ELF-1 (cell line): ENCODE measurements at regions not wholly inside any gene's neighbourhood (a gene's known extent, or its start where the extent isn't known, plus 50 kb on each side); places are given as distances from the start of the nearest gene placed in this dataset.
"Not testable (repeated sequence)": the region's sequence is repeated elsewhere in the genome, so short reads cannot be mapped to it uniquely, and the experiment has no call there.

Source experiments
- DNase-seq: peaks from one replicate; pipeline ENCODE4 v3.0.0-alpha.2; 2016; ENCODE audit warnings: low read depth, low spot score

DNA sequence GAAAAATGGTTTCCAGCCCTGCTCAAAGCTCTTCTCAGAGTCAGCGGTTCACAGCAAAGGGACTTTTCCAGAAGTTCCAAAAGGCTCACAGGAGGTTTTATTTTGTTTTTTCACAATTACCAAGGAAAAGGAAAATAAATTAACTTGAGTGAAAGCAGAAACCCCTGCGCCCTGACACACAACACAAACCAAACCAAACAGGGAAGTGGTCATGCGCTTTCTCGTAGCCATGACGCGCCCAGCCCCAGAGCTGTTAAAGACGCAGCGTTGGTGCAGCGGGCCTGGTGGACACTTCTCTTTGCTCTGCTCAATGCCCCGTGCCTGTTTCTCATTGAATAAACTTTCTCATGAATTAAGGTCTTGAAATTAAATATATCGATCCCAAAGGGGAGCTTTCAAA is 134.4 kb upstream of the LYZL2 start:
- DNase-seq, result no peak

DNA sequence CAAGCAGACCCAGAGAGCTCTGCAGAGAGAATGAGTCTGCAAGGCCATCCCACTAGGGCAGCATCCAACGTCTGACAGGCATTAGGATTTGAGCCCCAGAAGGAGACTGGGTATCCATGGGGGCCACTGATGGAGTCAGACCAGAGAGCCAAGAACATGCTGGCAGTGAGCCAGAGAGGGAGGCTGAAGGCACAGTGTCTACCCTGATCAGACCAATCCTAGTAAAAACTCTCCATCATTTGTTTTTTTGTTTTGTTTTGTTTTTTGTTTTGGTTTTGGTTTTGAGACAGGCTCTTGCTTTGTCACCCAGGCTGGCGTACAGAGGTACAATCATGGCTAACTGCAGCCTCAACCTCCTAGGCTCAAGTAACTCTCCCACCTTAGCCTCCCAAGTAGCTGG is 133.1 kb upstream of the LYZL2 start:
- no peak for DNase-seq

DNA sequence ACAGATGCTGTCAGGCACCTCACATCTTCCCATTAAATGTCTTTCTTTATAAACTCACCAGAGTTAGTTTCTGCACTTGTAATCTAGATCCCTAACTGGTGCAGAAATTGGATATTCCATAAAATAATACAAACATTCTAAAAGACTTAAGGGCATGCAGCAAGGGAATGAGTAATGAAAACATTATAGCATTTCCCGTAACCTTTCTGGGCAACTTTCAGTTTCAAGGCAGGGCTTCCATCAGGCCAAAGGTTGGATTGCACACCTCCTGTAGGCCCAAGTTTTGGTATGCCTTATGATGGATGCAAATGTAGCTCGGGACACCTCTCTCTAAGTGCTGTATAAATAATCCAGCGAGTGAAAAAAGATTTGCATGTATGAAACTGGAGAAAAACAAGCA is 129.9 kb upstream of the LYZL2 start:
- DNase-seq, result no peak

DNA sequence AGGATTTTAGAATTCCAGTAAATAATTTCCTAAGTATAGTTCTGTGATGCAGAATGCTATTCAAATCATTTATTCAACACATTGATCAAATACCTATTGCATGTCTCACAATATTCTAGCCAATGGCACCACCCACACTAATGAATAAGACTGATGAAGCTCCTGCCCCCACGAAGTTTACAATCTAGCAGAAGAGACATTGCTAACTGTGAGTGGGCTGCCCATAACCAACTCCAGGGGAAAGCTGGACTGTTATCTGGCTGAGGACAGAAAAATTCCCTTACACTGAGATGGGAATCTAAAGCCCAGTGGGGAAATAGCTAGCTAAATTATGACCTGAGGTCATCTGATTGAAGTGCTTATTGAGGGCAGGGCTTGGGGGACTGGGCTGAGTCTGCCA is 128.8 kb upstream of the LYZL2 start:
- DNase-seq, result no peak

DNA sequence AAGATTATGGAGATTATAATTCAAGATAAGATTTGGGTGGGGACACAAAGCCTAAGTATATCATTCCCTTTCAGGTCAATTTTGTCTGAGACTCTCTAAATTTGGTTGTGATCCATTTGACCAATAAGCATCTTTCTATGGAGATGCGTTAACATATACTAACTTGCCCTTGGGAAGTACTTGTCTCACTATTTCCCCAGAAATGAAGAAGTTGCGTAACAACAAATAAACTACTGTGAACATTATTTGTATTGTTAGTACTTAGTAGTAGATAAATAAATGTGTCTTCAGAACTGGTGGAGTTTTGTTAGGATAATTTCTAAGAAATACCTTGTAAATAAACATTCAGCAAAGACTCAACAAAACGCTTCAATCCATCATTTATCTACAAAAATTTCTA is 127.3 kb upstream of the LYZL2 start:
- no peak for DNase-seq

DNA sequence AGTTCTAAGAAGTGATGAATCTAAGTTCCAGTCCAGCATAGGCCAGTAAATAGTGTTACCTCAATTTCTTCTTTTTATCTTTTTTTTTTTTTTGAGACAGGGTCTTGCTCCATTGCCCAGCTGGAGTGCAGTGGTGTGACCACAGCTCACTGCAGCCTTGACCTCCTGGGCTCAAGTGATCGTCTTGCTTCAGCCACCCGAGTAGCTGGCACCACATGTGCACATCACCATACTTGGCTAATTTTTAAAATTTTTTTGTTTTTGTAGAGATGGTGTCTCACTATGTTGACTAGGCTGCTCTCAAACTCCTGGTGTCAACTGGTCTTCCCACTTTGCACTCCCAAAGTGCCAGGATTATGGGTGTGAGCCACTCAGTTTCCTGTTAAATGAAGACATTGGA is 126.6 kb upstream of the LYZL2 start:
- DNase-seq, result no peak

DNA sequence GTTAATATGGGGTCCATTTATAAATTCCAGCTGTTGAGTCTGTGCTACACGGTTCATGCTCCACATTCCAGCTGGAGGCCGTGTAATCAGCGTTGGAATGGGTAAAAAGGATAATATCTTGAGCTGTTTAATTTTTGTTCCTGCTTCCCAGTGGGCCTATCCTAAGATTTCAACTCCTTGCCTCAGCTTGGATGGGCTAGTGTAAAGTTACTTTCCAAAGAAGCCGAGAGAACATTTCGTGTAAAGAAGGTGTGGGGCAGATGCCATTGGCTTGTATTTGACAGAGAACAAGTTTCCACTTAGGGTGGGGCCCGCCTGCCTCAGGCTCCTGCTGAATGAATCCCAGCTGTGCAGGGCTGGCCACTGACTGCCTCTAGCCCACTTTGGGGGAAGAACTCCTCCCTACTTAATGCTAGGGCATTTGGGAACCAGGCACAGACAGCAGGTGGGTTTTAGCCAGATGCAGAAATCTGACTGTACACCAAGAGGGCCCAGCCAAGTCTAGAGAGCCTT is 125.9 kb upstream of the LYZL2 start:
- DNase-seq, result no peak

DNA sequence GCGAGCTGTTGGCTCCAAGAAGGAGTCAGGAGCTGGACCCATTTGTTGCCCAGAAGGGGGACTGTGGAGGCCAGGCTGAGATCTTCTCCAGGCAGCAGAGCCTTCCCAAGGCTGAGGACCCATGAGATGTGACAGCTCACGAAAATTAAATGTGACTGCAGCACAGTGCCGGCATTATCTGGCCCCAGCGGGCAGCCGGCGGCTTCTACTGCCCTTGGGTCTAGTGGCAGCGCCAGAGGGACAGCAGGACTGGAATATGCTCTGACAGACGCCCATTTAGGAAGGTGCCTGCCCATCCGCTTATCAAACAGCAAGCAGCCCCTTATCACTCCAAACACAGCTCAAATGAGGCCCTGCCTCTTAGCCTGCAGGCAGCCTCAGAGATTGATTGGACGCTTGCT is 122.9 kb upstream of the LYZL2 start:
- DNase-seq, result no peak

DNA sequence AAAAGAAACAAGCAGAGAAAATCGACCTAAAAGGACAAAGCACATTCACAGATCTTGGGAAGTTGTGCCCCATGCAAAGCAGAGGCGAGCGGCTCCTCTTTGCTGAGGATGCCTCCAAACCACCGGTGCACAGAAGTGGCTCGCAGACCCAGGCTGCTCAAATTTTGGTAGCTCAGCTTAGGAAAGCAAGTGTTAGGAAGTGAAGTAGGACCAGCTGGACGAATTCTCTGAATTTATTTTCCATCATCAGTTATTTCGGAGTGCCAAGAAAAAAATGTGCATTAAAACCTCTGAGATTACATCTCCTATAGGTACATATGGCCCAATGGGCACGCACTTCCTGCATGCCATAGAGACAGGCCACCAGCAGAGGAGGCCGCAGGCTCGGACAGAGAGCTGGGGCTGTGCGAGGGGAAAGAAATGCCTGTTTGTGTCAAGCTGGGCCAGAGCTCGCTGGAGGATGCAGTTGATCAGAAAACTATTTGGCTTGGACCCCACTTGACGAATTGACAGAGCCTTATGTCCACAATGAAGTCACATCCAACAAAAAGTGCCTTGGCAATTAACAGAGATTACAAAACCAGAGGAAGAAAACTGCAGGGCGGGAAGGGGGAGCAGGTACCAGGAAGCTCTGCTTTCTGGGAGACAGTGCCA is 122.3 kb upstream of the LYZL2 start:
- peak; percentile 50 for DNase-seq

DNA sequence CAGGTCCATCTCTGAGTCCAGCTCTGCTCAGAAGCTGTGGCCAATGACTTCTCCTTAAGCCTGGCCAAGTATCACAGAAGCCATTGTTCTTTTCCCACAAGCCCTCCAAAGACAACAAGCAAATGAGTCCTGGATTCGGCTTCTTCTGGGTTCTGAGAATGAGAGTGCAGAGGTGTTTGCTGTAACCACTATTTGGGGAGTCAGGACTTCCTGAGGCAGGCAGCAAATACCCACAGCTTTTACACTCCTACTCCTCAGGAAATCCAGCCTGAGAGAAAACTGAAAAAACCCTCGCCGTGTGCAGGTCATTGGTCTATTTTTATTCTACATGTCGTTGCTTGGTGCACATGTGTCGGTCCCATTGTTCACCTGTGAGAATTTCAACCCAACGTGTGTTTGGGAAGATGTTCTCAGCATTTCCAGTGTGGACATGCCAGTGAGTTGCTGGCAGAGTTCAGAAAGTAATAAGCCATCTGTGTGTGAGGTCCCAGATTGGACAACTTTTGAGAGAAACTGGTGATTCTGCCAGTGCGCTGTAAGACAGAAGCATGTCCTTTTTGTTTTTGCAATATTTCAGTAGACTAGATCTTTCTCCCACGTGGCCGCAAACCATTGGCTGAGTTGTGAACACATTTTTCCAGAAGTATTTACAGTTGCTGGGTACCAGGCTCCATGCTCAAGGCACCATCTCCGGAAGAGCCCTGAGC is 121.6 kb upstream of the LYZL2 start:
- DNase-seq, result no peak

DNA sequence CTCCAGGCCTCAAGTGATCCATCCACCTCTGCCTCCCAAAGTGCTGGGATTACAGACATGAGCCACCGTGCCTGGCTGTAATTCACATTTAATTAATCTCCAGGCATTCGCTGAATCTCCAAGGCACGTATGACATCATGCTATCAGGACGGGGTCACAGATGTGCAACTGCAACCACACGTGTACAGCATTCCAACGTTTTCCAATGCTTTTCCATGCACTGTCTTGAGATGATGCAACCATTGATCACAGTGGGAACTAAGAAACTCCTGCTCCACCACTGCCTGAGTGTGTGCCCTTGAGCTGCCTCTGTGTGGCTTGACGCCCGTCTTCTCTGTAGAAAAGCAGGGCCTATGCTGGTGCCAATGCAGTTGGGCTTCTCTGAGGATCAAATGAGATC is 119.8 kb upstream of the LYZL2 start:
- DNase-seq, result no peak

DNA sequence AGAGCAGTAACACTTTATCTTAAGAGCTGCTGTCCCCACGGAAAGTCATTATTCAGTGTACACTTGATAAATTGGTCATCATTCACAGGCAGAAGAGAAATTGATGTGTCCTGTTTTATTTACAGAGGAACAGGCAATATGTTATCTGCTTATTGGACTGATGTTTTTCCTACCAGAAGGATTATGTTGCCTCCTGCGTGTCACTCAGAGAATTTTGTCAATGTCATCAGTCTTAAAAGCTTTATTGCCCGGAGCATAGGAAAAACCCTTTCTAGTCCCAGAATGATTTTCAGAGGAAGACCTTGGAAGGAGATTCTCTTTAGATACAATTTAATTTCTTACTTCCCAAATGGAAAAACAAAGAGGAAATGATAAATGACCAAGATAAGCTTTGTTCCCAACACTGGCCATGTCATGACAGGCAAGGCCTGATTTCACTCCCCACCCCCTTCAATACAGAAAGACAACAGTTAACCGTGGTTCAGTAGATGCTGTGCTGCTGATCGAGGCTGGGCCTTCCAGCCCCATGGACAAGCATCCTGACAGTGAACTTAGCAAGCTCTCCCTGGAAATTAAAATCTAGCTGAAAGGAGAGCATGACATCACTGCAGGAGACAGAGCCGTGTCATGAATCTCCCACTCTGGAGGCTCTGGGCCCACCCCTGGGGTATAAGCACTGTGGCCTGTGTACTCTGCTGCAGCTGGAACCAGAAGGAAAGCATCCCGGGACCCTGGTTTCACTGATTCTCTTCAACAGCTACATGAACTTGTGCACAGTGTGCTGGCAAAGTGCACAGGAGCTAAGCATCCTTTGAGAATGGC is 118.8 kb upstream of the LYZL2 start:
- DNase-seq, result no peak

DNA sequence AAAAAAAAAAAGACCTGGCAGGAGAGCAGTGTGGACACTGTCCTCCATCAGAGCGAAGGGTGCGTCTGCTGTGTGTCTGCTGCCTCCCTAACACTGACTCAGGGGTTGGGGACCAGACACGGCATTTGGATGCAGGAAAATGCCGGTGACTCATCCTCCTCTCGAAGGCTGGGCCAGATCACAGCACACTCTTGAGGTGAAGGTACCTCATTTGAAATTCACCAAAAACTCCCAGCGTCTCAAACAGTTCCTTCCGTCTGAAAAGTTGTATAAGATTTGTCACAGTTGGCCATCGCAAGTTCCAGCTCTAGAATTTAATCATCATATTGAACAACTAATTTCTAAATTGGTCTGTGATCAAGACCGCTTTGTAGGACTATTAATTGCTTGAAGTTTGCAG is 118.1 kb upstream of the LYZL2 start:
- peak; percentile 43 for DNase-seq

DNA sequence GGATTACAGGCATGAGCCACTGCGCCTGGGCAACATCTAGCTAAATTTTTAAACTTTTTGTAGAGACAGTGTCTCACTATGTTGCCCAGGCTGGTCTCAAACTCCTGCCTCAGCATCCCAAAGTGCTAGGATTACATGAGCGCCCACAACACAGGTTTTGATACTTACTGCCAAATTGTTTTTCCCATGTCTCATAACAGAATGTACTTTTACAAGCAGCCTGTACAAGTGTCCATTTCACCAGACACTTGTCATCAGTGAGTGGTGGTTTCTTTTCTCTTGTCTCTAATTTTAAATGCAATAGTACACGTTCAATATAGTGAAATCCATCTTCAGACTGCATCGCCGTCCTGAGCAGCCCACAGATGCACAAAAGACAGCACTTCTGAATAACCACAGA is 116.4 kb upstream of the LYZL2 start:
- DNase-seq, result no peak

DNA sequence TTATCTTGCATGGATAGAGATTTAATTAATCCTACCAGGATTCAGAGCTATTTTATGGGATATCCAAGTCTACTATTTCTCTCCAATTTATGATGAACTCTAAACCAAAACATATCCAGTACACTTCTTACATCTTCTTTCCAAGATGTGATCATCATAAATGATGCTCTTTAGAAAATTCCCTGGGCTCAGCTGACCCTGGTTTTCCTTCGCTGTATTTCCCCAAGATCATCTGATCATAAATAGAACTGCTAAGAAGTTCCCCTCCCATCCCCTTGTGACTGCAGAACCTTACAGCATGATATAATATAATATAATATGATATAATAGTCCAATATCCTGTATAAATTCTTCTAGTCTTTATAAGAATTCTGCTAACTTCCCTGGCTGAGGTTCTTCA is 114.6 kb upstream of the LYZL2 start:
- no peak for DNase-seq

DNA sequence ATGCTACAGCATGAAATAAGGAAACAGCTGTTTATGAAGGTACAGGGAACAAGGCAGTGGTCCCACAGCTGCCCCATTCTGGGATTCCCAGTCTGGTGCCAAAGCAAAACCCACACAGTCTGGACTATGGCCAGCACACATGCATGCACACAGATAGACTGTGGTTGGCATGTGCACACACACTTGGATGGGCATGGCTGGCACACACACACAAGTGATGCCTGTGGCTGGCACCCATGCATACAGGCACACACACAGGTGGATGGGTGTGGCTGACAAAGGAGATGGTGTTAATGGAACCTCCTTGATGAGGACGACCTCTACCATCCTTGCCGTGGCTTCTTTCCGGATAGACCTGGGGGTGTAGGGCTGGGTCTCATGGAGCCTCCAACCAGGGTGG is 114.0 kb upstream of the LYZL2 start:
- DNase-seq, result no peak

DNA sequence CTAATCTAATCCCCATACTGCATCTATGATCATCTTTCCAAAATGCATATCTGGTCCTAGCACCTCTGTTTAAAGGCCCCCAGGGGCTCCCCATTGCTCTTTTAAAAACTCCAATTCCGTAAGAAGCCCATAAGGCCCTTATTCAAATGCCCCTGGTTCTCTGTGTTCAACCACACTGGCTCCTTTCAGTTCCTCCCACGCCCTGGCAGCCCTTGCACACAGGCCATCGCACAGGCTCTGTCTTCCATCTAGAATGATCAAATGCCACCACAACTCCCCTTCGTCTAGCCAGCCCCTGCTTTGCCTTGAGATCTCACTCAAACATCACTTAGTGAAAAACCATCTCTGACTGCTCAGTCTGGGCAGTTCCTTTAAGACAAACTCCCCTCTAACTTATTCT is 112.9 kb upstream of the LYZL2 start:
- no peak for DNase-seq

DNA sequence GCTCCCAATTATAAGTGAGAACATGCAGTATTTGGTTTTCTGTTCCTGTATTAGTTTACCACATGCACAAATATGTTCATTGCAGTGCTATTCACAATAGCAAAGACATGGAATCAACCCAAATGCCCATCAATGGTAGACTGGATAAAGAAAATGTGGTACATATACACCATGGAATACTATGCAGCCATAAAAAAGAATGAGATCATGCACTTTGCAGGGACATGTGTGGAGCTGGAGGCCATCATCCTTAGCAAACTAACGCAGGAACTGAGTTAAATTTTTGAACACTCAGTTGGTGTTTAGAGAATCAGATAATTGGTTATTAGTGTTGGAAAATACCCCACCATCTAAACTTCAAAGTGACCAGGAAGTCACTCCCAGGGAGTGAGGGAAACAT is 111.2 kb upstream of the LYZL2 start:
- not testable (repeated sequence) for DNase-seq

DNA sequence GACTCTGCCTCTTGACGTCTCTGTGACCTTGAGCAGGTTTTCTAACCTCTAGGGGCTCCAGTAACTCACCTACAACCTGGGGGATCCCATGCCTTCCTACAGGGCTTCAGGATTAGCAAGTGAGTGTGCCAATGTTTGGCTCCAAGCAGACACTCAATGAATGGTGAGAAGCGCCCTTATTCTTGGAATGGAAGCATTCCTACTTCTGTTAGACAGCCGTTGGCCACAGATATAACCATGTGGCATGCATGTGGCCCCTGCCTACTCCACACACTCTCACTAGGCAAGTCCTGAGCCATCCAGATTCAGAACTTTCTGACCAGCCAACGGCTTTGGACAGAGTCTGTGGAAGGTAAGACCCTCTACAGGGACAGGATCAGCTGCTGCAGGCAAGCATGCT is 108.9 kb upstream of the LYZL2 start:
- DNase-seq, result no peak

DNA sequence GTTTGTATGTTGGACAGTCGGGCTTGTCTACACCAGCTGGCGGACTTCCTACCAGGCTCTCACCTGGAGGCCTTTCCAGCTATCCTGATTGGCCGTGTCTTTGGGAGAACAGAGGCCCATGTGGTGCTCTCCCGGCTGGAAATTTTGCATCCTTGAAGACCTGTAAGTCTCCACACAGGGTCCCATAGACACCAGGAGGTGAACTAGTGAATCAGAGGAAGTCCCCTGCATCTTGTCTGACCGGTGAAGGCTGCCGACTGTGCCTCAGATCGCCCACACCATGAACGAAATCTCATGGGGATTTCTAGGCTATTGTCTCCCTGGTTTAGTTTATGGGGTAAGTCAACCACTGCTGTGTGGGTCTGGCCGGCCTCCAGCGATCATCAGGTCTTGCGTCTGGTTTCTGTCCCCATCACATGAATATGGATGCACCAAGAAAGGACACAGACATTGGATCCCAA is 108.4 kb upstream of the LYZL2 start:
- no peak for DNase-seq

DNA sequence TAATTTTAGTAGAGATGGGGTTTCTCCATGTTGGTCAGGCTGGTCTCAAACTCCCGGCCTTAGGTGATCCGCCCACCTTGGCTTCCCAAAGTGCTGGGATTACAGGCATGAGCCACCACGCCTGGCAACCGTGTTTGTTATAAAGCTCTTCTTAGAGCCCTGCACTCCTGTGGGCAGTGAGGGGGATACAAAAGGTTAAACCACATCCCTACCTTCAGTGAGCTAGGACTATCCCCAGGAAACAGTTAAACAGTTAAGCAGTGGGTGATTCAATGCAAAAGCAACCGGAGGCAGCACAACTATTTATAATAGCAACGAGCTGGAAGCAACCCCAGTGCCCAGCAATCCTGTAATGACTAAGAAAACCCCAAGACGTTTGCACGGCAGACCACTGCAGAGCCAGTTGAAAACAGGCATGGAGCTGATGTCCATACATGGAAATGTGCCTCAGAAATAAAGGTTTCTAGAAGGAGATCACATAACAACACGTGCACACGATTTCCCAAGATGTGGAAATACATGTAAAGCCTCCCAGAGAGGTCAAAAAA is 107.2 kb upstream of the LYZL2 start:
- DNase-seq, result no peak

DNA sequence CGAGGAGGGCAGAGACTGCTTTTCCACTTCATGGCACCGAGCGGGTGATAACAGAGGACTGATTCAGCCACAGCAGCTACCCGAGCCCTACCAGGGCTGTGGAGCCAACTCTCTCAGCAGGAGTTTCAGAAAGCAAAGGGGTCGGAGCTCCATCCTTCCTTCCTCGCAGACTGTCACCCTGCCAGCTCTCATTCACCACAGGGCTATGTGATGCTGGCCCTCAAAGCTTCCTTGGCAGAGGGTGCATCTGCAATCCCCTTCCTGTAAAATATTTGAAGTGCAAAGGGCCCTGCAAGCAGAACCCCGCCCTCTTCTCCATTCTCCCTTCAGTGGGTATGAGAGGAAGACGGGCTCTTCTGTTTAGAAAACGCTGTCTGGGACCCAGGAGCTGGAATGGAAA is 105.3 kb upstream of the LYZL2 start:
- DNase-seq, result no peak
